IMR-90 (cell line): ENCODE measurements at regions not wholly inside any gene's neighbourhood (a gene's known extent, or its start where the extent isn't known, plus 50 kb on each side); places are given as distances from the start of the nearest gene placed in this dataset.

Experiments
- ATAC-seq: fragments of 200-7000 bp; cut with Tn5 transposase; 2 replicates; pipeline ENCODE4 v1.9.1; 2020; ENCODE audit warnings: low read depth, mild to moderate bottlenecking, moderate library complexity
- BruUV-seq: library from RNA; stranded (reverse); fragments of 400-500 nt; replicated peaks from 2 replicates; lab custom pipeline; 2021; lab: Mats Ljungman, UMichigan
- CTCF ChIA-PET: fragments of 300-600 bp; formaldehyde crosslinking; extraction: SDS; loops from one replicate; lab custom pipeline; 2021; ENCODE audit warnings: antibody characterized with exemption; lab: Yijun Ruan, JAX
- POLR2A ChIA-PET: fragments of 300-600 bp; sonication (Branson Sonifier 250); formaldehyde crosslinking; loops from one replicate; lab custom pipeline; 2022; ENCODE audit warnings: antibody characterized with exemption; ENCODE audit not compliant: unreplicated experiment; lab: Charles Lee
- DNase-seq: peaks from one replicate; pipeline ENCODE4 v3.0.0; 2013
- H2AFZ ChIP-seq: replicated peaks from 2 replicates; pipeline ENCODE3; 2013; ENCODE audit warnings: low read length, mild to moderate bottlenecking; ENCODE audit not compliant: poor library complexity
- H2AK5ac ChIP-seq: 2 replicates; pipeline ENCODE4 v1.6.1; 2013; ENCODE audit warnings: low read depth, low read length, inconsistent platforms
- H2AK9ac ChIP-seq: replicated peaks from 2 replicates; pipeline ENCODE3; 2013; ENCODE audit warnings: mild to moderate bottlenecking, low read depth, low read length, moderate library complexity; ENCODE audit not compliant: poor library complexity
- H2BK120ac ChIP-seq: 2 replicates; pipeline ENCODE4 v1.6.1; 2013; ENCODE audit warnings: low read depth, low read length, inconsistent platforms
- H2BK15ac ChIP-seq: 3 replicates; pipeline ENCODE4 v1.6.1; 2013; ENCODE audit warnings: low read depth, low read length, inconsistent platforms
- H2BK20ac ChIP-seq: 2 replicates; pipeline ENCODE4 v1.6.1; 2013; ENCODE audit warnings: low read depth, mild to moderate bottlenecking, inconsistent platforms, low read length, moderate library complexity
- H2BK5ac ChIP-seq: 2 replicates; pipeline ENCODE4 v1.6.1; 2013; ENCODE audit warnings: mild to moderate bottlenecking, low read depth, low read length, inconsistent platforms; ENCODE audit not compliant: poor library complexity, severe bottlenecking
- H3K14ac ChIP-seq: replicated peaks from 2 replicates; pipeline ENCODE4 v1.6.1; 2013; ENCODE audit warnings: low read depth, low read length, inconsistent platforms
- H3K18ac ChIP-seq: 2 replicates; pipeline ENCODE4 v1.6.1; 2013; ENCODE audit warnings: low read depth, low read length, control low read depth
- H3K23ac ChIP-seq: 2 replicates; pipeline ENCODE4 v1.6.1; 2013; ENCODE audit warnings: low read depth, low read length, inconsistent platforms
- H3K27ac ChIP-seq: 2 replicates; pipeline ENCODE4 v1.5.1; 2013; ENCODE audit warnings: mild to moderate bottlenecking, control low read depth, low read length; ENCODE audit not compliant: insufficient read depth
- H3K27me3 ChIP-seq: 2 replicates; pipeline ENCODE4 v1.6.1; 2013; ENCODE audit warnings: low read length; ENCODE audit not compliant: control insufficient read depth, insufficient read depth
- H3K36me3 ChIP-seq: 2 replicates; pipeline ENCODE4 v1.6.1; 2013; ENCODE audit warnings: low read length, mixed read lengths; ENCODE audit not compliant: control insufficient read depth, insufficient read depth
- H3K4ac ChIP-seq: 2 replicates; pipeline ENCODE4 v1.6.1; 2013; ENCODE audit warnings: low read depth, low read length, inconsistent platforms
- H3K4me1 ChIP-seq: 2 replicates; pipeline ENCODE4 v1.6.1; 2013; ENCODE audit warnings: low read length, mixed read lengths; ENCODE audit not compliant: control insufficient read depth, insufficient read depth
- H3K4me2 ChIP-seq: 2 replicates; pipeline ENCODE4 v1.6.1; 2013; ENCODE audit warnings: low read depth, mild to moderate bottlenecking, control low read depth, low read length, moderate library complexity
- H3K4me3 ChIP-seq: 2 replicates; pipeline ENCODE4 v1.5.1; 2013; ENCODE audit warnings: low read depth, mild to moderate bottlenecking, control low read depth, low read length, moderate library complexity; ENCODE audit not compliant: insufficient read depth
- H3K56ac ChIP-seq: 2 replicates; pipeline ENCODE4 v1.6.1; 2013; ENCODE audit warnings: low read length, inconsistent platforms; ENCODE audit not compliant: insufficient read depth; ENCODE audit errors: extremely low read depth
- H3K79me1 ChIP-seq, 2 experiments: 2 replicates each; pipeline ENCODE4 v1.6.1; 2013; ENCODE audit warnings: low read length in 2 of 2, inconsistent platforms in 1 of 2, low read depth in 1 of 2
- H3K9ac ChIP-seq: 2 replicates; pipeline ENCODE4 v1.6.1; 2013; ENCODE audit warnings: low read depth, low read length, control low read depth
- H3K9me1 ChIP-seq: 2 replicates; pipeline ENCODE4 v1.6.1; 2013; ENCODE audit warnings: low read length, inconsistent platforms; ENCODE audit not compliant: insufficient read depth
- H3K9me3 ChIP-seq: 2 replicates; pipeline ENCODE4 v1.6.1; 2013; ENCODE audit warnings: low read length; ENCODE audit not compliant: control insufficient read depth, insufficient read depth
- H4K20me1 ChIP-seq: 2 replicates; pipeline ENCODE4 v1.6.1; 2013; ENCODE audit warnings: low read length, inconsistent platforms; ENCODE audit not compliant: insufficient read depth
- H4K5ac ChIP-seq: 2 replicates; pipeline ENCODE4 v1.6.1; 2013; ENCODE audit warnings: mild to moderate bottlenecking, low read depth, low read length, control low read depth
- H4K8ac ChIP-seq, 2 experiments: 2 replicates each; pipeline ENCODE4 v1.6.1; 2013; ENCODE audit warnings: low read depth in 2 of 2, low read length in 2 of 2, control low read depth in 1 of 2, inconsistent platforms in 1 of 2
- H4K91ac ChIP-seq: 2 replicates; pipeline ENCODE4 v1.6.1; 2013; ENCODE audit warnings: low read depth, low read length, inconsistent platforms; ENCODE audit not compliant: insufficient read depth
- BHLHE40 ChIP-seq: fragments of 150-350 bp; IDR thresholded peaks from 2 replicates; pipeline ENCODE4 v1.6.1; 2016; ENCODE audit warnings: mild to moderate bottlenecking, low read depth, low read length
- CEBPB ChIP-seq: IDR thresholded peaks from 2 replicates; pipeline ENCODE4 v1.6.1; 2012; ENCODE audit warnings: low read depth, low read length, improper control_type of control experiment
- CHD1 ChIP-seq: IDR thresholded peaks from 2 replicates; pipeline ENCODE4 v1.6.1; 2012; ENCODE audit warnings: low read depth, low read length, improper control_type of control experiment
- CTCF ChIP-seq: conservative IDR thresholded peaks from 2 replicates; pipeline ENCODE4 v1.5.1; 2012; ENCODE audit warnings: mild to moderate bottlenecking, low read depth, low read length, improper control_type of control experiment
- MAFK ChIP-seq: IDR thresholded peaks from 2 replicates; pipeline ENCODE4 v1.6.1; 2012; ENCODE audit warnings: low read depth, low read length, improper control_type of control experiment
- MAZ ChIP-seq: IDR thresholded peaks from 2 replicates; pipeline ENCODE4 v1.6.1; 2012; ENCODE audit warnings: low read depth, mild to moderate bottlenecking, low read length, improper control_type of control experiment, moderate library complexity, borderline replicate concordance
- MXI1 ChIP-seq: IDR thresholded peaks from 2 replicates; pipeline ENCODE4 v1.6.1; 2012; ENCODE audit warnings: low read depth, mild to moderate bottlenecking, low read length, moderate library complexity, borderline replicate concordance
- RAD21 ChIP-seq: IDR thresholded peaks from 2 replicates; pipeline ENCODE4 v1.6.1; 2012; ENCODE audit warnings: low read length, improper control_type of control experiment
- RCOR1 ChIP-seq: IDR thresholded peaks from 2 replicates; pipeline ENCODE4 v1.6.1; 2012; ENCODE audit warnings: mild to moderate bottlenecking, low read length, improper control_type of control experiment; ENCODE audit not compliant: insufficient replicate concordance
- RFX5 ChIP-seq: IDR thresholded peaks from 2 replicates; pipeline ENCODE4 v1.8.0; 2012; ENCODE audit warnings: low read depth, mild to moderate bottlenecking, low read length, moderate library complexity
- WGBS, 2 experiments: methylation state at CpG; one replicate each; pipeline versions ENCODE4 v1.1.5 to v1.1.7; 2013; ENCODE audit warnings: missing lambda C conversion rate in 2 of 2; ENCODE audit not compliant: insufficient read length in 1 of 2; ENCODE audit errors: extremely low coverage in 2 of 2; 5-methylcytosine and 5-hydroxymethylcytosine counted together
- dilution Hi-C: fragments of 300-500 bp; cut with HindIII; formaldehyde crosslinking; loops from one replicate; pipeline ENCODE4 v1.14.3; 2018; ENCODE audit warnings: low sequenced_read_pairs; ENCODE audit not compliant: unreplicated experiment
- in situ Hi-C: fragments of 300-500 bp; cut with MboI; formaldehyde crosslinking; loops from 3 replicates; pipeline ENCODE4 v1.14.3; 2019; ENCODE audit warnings: low sequenced_read_pairs, inconsistent platforms, mixed read lengths
- intact Hi-C: fragments of 100-400 bp; cut with micrococcal nuclease; formaldehyde crosslinking; loops from 2 replicates; pipeline ENCODE4 v1.10.0; 2022
- TF ChIP-seq, protein P1 (sequence below): fragments of 150-350 bp; IDR thresholded peaks from 2 replicates; pipeline ENCODE4 v1.6.1; 2017; ENCODE audit warnings: mild to moderate bottlenecking, antibody characterized with exemption, low read length, low read depth
- TF ChIP-seq, protein P2 (sequence below): fragments of 150-350 bp; IDR thresholded peaks from 2 replicates; pipeline ENCODE4 v1.6.1; 2016; ENCODE audit warnings: low read depth, mild to moderate bottlenecking, low read length, moderate library complexity, borderline replicate concordance

DNA sequence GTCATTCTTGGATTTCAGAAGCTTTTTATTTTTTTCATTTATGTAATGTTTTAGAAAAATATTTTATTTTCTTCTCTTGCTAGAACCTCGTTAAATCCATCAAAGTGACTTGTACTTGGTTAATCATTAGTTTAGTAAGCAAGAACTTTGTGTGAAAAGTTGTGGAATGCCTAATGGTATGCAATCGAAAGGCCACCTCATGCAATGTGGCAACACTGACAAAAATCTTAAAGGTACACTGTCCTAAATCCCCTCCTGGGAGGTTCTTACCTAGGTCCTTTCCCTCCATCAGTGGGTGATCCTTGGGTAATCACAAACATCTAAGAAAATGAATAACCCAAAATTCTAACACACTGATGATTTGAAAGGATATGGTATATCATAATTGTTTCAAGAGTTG, 304.2 kb downstream of the DNAH5 start:
- no peak overlapping the region for H2AK9ac ChIP-seq
- intact Hi-C loops, result no loop called here
- no peaks in the 10 kb centered on the region for H3K36me3 ChIP-seq
- no peak overlapping the region for H3K27ac ChIP-seq
- H3K18ac ChIP-seq, result no peak overlapping the region
- no peak overlapping the region for H3K9ac ChIP-seq
- H3K9me3 ChIP-seq, result peaks cover 2% of the 10 kb centered on the region; the same call in 1 of the 2 replicates
- H3K4me1 ChIP-seq, result no peaks in the 10 kb centered on the region
- no peaks in the 10 kb centered on the region for H3K9me1 ChIP-seq
- POLR2A ChIA-PET, result no interaction called here
- no peak overlapping the region for H2BK15ac ChIP-seq
- no peak overlapping the region for H2BK5ac ChIP-seq
- no peak overlapping the region for H3K4me3 ChIP-seq
- no peak overlapping the region for H2BK20ac ChIP-seq
- no peaks in the 10 kb centered on the region for H3K79me1 ChIP-seq
- CTCF ChIA-PET, result interaction anchor here (0.6 kb wide), 1 partner anchor 317 kb away, joined by 3 read pairs; no protein-coding TSS in a partner anchor
- TF ChIP-seq CHD1 (no peak), MAZ (no peak), RCOR1 (no peak), RAD21 (no peak), CTCF (no peak), CEBPB (no peak), BHLHE40 (no peak), RFX5 (no peak), MXI1 (no peak), MAFK (no peak)
- TF ChIP-seq, protein P1, sequence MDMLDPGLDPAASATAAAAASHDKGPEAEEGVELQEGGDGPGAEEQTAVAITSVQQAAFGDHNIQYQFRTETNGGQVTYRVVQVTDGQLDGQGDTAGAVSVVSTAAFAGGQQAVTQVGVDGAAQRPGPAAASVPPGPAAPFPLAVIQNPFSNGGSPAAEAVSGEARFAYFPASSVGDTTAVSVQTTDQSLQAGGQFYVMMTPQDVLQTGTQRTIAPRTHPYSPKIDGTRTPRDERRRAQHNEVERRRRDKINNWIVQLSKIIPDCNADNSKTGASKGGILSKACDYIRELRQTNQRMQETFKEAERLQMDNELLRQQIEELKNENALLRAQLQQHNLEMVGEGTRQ, result no peak
- TF ChIP-seq, protein P2, sequence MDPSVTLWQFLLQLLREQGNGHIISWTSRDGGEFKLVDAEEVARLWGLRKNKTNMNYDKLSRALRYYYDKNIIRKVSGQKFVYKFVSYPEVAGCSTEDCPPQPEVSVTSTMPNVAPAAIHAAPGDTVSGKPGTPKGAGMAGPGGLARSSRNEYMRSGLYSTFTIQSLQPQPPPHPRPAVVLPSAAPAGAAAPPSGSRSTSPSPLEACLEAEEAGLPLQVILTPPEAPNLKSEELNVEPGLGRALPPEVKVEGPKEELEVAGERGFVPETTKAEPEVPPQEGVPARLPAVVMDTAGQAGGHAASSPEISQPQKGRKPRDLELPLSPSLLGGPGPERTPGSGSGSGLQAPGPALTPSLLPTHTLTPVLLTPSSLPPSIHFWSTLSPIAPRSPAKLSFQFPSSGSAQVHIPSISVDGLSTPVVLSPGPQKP, result no peak
- H3K56ac ChIP-seq, result no peak overlapping the region
- no peak overlapping the region for H2AK5ac ChIP-seq
- no peak overlapping the region for H3K14ac ChIP-seq
- in situ Hi-C loops, result no loop called here
- H3K23ac ChIP-seq, result no peak overlapping the region
- H2AFZ ChIP-seq, result no peak overlapping the region
- DNase-seq (no peak), ATAC-seq (no peak)
- H3K4ac ChIP-seq, result no peak overlapping the region
- no peak overlapping the region for H3K4me2 ChIP-seq
- H4K5ac ChIP-seq, result no peak overlapping the region
- dilution Hi-C loops, result no loop called here
- H4K8ac ChIP-seq, result no peak overlapping the region
- no peak overlapping the region for H4K91ac ChIP-seq
- no peaks in the 10 kb centered on the region for H3K27me3 ChIP-seq
- H4K20me1 ChIP-seq, result no peaks in the 10 kb centered on the region
- BruUV-seq, result no TSS peak
- WGBS, 2 experiments, result no CpG with 5 or more reads among the region's 2 CpGs
- no peak overlapping the region for H2BK120ac ChIP-seq
